Suprapubic skin (tissue), 4 donors: ENCODE measurements at regions not wholly inside any gene's neighbourhood (a gene's known extent, or its start where the extent isn't known, plus 50 kb on each side); places are given as distances from the start of the nearest gene placed in this dataset.

Experiments used
- EP300 ChIP-seq: sonication (generic); formaldehyde crosslinking; IDR thresholded peaks from one replicate; pipeline ENCODE4 v1.6.1; 2017; ENCODE audit warnings: antibody characterized with exemption
- POLR2A ChIP-seq, 2 donors: fragments of 450-650 bp; IDR thresholded peaks; one replicate each; pipeline ENCODE4 v1.6.1; 2017; ENCODE audit warnings: antibody characterized with exemption in 2 of 2, mild to moderate bottlenecking in 2 of 2, moderate library complexity in 2 of 2
- POLR2AphosphoS5 ChIP-seq, 3 donors: sonication (generic); formaldehyde crosslinking; IDR thresholded peaks; one replicate each; pipeline ENCODE4 v1.6.1; 2017; ENCODE audit warnings: antibody characterized with exemption in 3 of 3
- TF ChIP-seq, protein P1 (sequence below), 2 donors: fragments of 200-600 bp in 1 of 2; fragments of 450-650 bp in 1 of 2; sonication (generic) in 1 of 2; IDR thresholded peaks; one replicate each; pipeline ENCODE4 v1.5.1; 2016 to 2019; ENCODE audit warnings: antibody characterized with exemption in 2 of 2, mild to moderate bottlenecking in 1 of 2, moderate library complexity in 1 of 2

GRCh38 chr6:81353262-81353661 lies 399.2 kb downstream of the TENT5A start:
- TF ChIP-seq, protein P1, sequence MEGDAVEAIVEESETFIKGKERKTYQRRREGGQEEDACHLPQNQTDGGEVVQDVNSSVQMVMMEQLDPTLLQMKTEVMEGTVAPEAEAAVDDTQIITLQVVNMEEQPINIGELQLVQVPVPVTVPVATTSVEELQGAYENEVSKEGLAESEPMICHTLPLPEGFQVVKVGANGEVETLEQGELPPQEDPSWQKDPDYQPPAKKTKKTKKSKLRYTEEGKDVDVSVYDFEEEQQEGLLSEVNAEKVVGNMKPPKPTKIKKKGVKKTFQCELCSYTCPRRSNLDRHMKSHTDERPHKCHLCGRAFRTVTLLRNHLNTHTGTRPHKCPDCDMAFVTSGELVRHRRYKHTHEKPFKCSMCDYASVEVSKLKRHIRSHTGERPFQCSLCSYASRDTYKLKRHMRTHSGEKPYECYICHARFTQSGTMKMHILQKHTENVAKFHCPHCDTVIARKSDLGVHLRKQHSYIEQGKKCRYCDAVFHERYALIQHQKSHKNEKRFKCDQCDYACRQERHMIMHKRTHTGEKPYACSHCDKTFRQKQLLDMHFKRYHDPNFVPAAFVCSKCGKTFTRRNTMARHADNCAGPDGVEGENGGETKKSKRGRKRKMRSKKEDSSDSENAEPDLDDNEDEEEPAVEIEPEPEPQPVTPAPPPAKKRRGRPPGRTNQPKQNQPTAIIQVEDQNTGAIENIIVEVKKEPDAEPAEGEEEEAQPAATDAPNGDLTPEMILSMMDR (IDR thresholded peaks at IDR 0.05) = no peak
- TF ChIP-seq POLR2AphosphoS5 (IDR thresholded peaks at IDR 0.05) (no peak), EP300 (no peak), POLR2A (IDR thresholded peaks at IDR 0.05) (no peak)
